HG03097 (cell line): ENCODE measurements at regions not wholly inside any gene's neighbourhood (a gene's known extent, or its start where the extent isn't known, plus 50 kb on each side); places are given as distances from the start of the nearest gene placed in this dataset.

Experiments
- ATAC-seq: cut with Tn5 transposase; IDR thresholded peaks from one replicate; pipeline ENCODE4 v1.9.1; 2021; ENCODE audit not compliant: unreplicated experiment, low FRiP score

- ATAC-seq, result no peak
Observed at GRCh38 chr2:76584474-76584873, 873.8 kb upstream of the GCFC2 start.

GRCh38 chr2:76579911-76580310 lies 869.2 kb upstream of the GCFC2 start:
- ATAC-seq, result no peak

GRCh38 chr2:76572981-76573380 lies 862.3 kb upstream of the GCFC2 start:
- ATAC-seq, result no peak

- no peak for ATAC-seq
Observed at GRCh38 chr2:76569819-76570218, 859.1 kb upstream of the GCFC2 start.

- ATAC-seq, result no peak
Observed at GRCh38 chr2:76567478-76567877, 856.8 kb upstream of the GCFC2 start.

GRCh38 chr2:76564734-76565133 lies 854.0 kb upstream of the GCFC2 start:
- ATAC-seq, result no peak

GRCh38 chr2:76563730-76564129 lies 853.0 kb upstream of the GCFC2 start:
- ATAC-seq, result no peak

- ATAC-seq, result no peak
Observed at GRCh38 chr2:76558157-76558556, 847.4 kb upstream of the GCFC2 start.

- ATAC-seq, result no peak
Observed at GRCh38 chr2:76556018-76556417, 845.3 kb upstream of the GCFC2 start.

- ATAC-seq, result no peak
Observed at GRCh38 chr2:76546207-76546606, 835.5 kb upstream of the GCFC2 start.

GRCh38 chr2:76544901-76545300 lies 834.2 kb upstream of the GCFC2 start:
- no peak for ATAC-seq

- ATAC-seq, result no peak
Observed at GRCh38 chr2:76517574-76517909, 806.8 kb upstream of the GCFC2 start.

- ATAC-seq, result no peak
Observed at GRCh38 chr2:76516861-76517573, 806.3 kb upstream of the GCFC2 start.

GRCh38 chr2:76512201-76512820 lies 801.6 kb upstream of the GCFC2 start:
- ATAC-seq, result no peak

- no peak for ATAC-seq
Observed at GRCh38 chr2:76506538-76506937, 795.8 kb upstream of the GCFC2 start.

GRCh38 chr2:76501641-76502040 lies 790.9 kb upstream of the GCFC2 start:
- ATAC-seq, result no peak

GRCh38 chr2:76498360-76498759 lies 787.6 kb upstream of the GCFC2 start:
- no peak for ATAC-seq

GRCh38 chr2:76491503-76491902 lies 780.8 kb upstream of the GCFC2 start:
- ATAC-seq, result no peak

- ATAC-seq, result no peak
Observed at GRCh38 chr2:76478266-76479035, 767.7 kb upstream of the GCFC2 start.

- ATAC-seq, result no peak
Observed at GRCh38 chr2:76472946-76473345, 762.2 kb upstream of the GCFC2 start.

GRCh38 chr2:76469066-76469465 lies 758.4 kb upstream of the GCFC2 start:
- ATAC-seq, result no peak

GRCh38 chr2:76467326-76467725 lies 756.6 kb upstream of the GCFC2 start:
- ATAC-seq, result no peak
